HG02885 (cell line): ENCODE measurements at regions not wholly inside any gene's neighbourhood (a gene's known extent, or its start where the extent isn't known, plus 50 kb on each side); places are given as distances from the start of the nearest gene placed in this dataset.
"Not testable (repeated sequence)": the region's sequence is repeated elsewhere in the genome, so short reads cannot be mapped to it uniquely, and the experiment has no call there.

Experiments used
- ATAC-seq: cut with Tn5 transposase; IDR thresholded peaks from one replicate; pipeline ENCODE4 v1.9.1; 2021; ENCODE audit warnings: mild to moderate bottlenecking; ENCODE audit not compliant: unreplicated experiment, poor library complexity

DNA sequence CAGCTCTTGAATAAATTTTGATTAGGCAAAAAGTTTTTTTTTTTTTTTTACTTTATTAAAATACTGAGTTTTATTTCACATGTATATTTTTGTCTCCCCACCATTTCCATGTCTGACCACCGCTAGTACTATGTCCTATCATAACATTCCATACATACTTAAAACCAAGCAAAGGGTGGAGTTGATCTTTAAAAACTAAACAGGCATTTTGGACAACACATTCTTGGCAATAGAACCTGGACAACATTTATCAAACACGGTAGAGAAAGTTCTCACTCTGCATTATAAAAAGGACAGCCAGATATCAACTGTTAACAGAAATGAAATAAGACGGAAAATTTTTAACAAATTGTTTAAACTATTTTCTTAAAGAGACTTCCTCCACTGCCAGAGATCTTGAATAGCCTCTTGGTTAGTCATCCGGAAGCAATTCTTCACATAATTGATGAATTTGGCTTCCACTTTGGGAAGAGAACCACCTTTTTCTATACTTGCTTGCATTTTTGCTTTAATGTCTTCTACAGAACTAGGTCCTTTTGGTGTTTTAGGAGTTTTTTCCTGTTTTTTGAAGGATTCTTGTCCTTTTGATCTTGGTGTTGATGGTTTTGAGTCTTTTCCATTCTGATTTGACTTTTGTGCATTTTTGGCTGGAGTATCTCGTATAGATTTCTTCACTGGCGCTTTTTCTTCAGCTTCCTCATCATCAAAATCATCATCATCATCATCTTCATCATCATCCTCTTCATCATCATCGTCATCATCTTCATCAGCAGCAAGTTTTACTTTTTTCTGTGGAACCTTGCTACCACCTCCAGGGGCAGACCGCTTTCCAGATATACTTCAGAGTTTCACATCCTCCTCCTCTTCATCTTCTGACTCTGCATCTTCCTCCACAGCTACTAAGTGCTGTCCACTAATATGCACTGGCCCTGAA, 58.7 kb downstream of the POU5F2 start:
- ATAC-seq = not testable (repeated sequence)

- no peak for ATAC-seq
Observed at GRCh38 chr5:93681432-93681831, 60.0 kb downstream of the POU5F2 start.

DNA sequence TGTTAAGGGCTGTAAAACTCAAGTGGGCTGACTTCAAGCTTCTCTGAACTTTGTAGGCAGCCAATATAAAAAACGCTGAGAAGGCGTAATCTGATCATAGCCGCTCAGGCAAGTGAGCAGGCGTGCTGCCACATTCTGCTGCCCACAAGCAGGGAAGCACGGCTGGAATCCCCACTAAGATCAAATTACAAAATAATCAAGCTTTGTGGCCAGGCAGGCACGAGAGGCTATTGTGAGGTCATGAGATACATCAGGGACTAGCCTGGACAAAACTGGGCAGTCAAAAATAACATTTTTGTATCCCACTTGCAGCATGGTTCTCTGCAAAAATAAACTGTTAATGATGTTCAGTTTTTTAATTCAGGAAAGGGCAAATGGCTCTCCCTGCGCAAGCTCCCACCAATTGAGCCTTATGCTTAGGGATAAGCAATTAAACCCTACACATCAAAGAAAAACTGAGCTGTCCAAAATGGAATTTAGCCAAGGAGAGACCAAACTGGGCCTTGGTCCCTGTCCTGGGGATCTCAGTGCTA, 64.0 kb downstream of the POU5F2 start:
- ATAC-seq = no peak

DNA sequence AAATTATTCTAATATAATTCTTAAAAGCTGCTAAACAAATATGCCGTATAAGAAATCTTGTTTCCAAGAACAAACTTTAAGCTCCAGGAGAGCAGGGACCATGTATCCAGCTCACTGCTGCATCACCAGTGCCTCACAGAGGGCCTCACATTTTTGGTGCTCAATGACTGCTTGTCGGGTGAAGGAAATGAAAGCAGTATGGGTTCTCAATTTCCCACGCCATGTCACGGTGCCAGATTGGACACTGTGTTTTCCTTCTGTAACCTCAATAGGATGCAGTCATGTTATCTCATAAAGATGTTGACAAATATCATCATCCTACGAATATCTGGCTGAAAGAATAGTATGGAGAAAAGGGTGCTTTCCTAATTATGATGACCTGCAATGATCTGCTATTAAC, 64.7 kb downstream of the POU5F2 start:
- peak; percentile 49 for ATAC-seq

DNA sequence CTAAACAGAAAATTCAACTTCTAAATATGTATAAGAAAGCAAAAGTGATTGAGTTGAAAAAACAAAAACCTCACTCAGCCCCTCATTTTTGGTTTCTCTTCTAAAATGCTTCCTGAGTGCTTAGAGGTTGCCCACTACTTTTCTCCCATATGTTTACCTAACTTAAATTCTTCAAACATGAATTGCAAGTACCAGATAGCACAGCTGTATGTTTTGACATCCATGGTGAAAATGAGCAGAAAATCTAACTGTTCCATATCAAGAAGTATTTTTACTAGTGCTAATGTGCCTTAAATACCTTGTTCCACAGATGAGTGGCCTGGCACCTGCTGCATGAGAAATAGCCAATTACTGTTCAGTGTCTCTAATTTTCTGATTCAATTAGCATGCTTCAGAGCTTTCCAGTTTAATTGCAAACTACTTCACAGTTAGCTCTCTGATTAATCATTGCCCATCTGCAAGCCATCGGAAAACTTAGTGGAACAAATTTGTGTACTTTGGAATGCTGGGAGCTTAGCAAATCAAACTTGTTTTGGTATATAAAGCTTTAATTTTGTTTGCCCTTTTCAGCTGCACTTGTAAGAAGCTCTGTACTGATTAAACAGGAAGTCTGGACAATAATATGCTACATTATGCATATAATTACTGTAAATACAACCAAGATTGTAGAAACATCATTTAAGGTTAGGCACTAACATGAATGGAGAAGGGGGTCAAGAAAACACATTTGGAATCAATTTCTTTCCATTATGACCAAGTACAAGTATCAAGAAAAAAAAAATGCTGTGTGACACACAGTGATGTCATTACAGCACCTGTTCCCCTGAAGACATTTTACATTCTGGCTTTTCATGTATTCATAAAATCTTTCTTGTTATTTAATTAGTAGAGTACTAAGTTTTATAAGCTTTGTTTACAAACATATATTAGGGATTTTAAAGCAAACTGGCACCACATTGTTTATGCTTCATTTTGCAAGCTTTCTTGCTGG, 65.6 kb downstream of the POU5F2 start:
- peak; percentile 53 for ATAC-seq

DNA sequence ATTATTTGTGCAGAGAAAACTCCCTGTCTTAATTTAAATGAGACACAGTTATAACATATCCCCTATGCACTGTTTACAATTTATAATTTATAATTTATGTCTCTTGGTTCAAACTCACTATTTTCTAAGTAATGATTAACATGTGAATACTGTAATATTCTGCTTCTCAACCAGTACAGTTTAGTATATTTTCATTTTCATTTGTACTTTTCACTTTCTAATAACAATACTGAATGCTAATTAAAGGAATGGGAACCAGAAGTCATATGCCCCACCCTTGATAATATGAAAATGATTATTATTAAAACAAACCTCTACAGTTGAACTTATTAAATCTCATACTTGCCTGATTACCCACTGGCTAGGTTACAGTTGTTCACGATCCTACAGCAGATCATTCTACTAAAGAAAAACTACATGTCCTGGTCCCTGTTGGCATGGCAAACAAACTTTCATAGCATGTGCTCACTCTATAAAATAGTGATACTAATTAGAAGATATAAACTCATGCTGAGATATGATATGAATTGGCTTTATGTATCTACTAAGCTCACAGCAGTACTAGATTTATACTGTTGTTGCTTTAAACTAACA, 66.4 kb downstream of the POU5F2 start:
- ATAC-seq = peak; percentile 46

DNA sequence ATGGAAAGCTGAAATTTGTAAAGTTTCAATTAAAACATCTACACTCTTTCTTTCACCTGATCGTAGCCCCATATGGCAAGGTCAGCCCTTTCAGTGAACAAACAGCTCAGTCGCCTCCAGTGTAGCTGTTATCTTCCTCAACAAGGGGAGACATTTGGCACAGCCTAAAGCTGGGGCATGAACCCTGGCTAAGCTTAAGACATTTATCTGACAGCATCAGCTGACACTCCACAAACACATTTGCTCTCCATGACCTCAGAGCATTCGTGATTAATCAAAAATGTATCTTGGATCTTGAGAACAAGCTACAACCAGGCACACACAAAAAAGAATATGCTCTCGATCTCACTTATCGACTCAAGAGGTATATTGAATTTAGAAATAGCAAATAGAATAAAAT, 67.3 kb downstream of the POU5F2 start:
- ATAC-seq = no peak

DNA sequence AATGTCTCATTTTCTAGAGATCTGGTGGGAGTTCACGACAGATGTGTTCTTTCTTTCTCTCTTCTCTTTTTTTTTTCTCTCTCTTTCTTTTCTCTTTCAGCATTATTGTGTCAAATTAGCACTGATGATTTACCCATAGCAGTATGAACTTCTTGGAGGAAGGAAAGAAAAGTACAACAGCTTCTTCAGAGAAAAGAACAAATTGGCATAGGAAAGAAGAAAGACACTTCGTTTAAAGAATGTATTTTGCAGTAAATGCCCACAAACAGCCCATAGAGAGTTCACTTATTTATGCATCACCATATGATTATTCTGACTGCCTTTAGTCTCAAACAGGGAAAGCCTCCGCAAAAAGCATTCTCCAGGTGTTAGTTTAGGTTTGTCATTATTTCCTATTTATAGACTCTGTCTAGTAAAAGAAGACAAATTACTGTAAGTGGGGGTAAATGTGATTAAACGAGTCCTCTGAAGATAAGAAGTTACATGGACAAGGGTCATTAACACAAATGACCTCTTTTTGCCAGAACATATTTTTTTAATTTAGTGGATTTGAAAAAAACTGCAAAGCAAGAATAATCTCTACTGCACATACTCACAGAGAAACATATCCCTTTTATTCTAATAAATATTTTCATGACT, 68.0 kb downstream of the POU5F2 start:
- ATAC-seq = no peak

- no peak for ATAC-seq
Observed at GRCh38 chr5:93665648-93666047, 75.8 kb downstream of the POU5F2 start.

DNA sequence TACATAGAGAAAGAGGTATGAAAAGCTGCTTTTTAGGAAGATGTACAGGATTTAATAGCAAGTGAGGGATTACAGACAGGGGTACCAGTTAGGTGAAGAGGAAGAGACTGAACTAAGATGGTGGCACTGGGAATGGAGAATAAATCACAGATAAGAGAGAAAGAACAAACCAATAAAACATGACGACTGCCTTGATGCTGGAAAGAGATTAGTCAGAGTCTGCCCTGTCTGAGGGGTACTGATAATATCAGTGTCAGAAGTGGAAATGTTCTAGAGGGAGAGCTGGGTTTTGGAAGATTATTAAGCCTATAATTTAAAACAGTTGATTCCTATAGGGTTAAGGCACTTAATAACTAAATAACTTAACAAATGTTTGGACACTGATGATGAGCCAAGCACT, 77.7 kb downstream of the NR2F1 start:
- no peak for ATAC-seq

GRCh38 chr5:93658044-93658443, 75.0 kb downstream of the NR2F1 start:
- ATAC-seq = no peak

- ATAC-seq = no peak
Observed at GRCh38 chr5:93654676-93655075, 71.7 kb downstream of the NR2F1 start.

DNA sequence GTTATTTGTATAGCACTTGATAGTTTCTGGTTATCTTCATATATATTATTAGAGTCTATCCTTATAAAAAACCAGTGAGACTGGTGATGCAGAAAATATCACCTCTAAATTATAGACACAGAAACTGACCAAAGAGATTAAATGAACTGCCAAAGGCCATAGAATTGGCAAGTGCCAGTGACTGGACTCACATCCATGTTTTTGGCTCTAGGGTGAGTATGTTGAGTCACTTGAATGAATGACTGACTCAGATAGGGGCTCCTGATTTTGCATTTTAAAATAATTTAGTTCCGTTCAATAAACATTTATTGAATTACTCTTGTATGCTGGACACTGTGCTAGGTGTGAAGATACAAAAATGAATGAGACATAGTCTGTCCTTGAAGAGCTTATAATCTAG, 70.7 kb downstream of the NR2F1 start:
- ATAC-seq = no peak

GRCh38 chr5:93649234-93649900, 66.3 kb downstream of the NR2F1 start:
- ATAC-seq = no peak

- ATAC-seq = no peak
Observed at GRCh38 chr5:93644760-93645159, 61.7 kb downstream of the NR2F1 start.
